ENCODE measurements at regions not wholly inside any gene's neighbourhood (a gene's known extent, or its start where the extent isn't known, plus 50 kb on each side); places are given as distances from the start of the nearest gene placed in this dataset.

- DNase-seq, result no peak
These were observed 2233.4 kb downstream of the ARAP2 start for GRCh38 chr4:34010751-34011519.

GRCh38 chr4:34035225-34035624 lies 2209.1 kb downstream of the ARAP2 start:
- DNase-seq, result no peak

- DNase-seq, result no peak
These were observed 2207.0 kb downstream of the ARAP2 start for GRCh38 chr4:34037280-34037679.

GRCh38 chr4:34039766-34040165 lies 2204.5 kb downstream of the ARAP2 start:
- no peak for DNase-seq

GRCh38 chr4:34043131-34043530 lies 2201.2 kb downstream of the ARAP2 start:
- DNase-seq, result no peak

DNA sequence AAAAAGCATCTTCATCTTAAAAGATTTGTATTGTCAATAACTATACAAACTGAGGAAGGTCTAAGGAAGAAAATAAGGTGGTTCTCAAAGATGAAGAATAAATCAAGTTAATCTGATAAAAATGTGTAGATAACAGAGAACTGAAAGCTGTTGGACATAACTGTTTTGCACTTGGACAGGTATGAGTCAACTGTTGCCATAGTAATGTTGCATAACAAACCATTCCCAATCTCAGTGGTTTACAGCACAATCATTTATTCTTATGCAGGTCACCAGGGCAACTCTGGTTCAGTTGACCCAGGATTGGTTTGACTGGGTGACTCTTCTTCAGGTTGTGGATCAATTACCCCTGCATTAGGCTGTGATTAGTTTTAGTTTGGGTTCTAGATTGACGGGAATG lies 2197.7 kb downstream of the ARAP2 start:
- no peak for DNase-seq

- no peak for DNase-seq
These were observed 2197.0 kb downstream of the ARAP2 start for GRCh38 chr4:34047363-34047762.

DNA sequence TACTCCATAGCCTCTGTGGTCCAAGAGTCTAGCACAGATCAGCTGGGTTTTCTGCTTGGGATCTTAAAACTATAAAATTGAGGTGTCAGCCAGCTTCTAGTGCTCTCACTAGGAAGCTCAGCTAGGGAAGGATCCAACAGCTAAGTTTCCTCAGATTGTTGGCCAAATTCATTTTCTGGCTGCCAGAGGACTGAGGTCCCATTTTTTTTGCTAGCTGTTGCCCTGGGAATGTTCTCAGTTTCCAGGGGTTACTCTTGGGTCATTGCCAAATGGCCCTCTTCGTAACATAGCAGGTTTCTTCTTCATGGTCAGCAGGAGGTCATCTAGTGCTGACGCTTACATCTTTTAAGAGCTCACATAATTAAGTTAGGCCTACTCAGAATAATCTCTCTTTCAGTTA lies 2178.2 kb downstream of the ARAP2 start:
- DNase-seq, result no peak

DNA sequence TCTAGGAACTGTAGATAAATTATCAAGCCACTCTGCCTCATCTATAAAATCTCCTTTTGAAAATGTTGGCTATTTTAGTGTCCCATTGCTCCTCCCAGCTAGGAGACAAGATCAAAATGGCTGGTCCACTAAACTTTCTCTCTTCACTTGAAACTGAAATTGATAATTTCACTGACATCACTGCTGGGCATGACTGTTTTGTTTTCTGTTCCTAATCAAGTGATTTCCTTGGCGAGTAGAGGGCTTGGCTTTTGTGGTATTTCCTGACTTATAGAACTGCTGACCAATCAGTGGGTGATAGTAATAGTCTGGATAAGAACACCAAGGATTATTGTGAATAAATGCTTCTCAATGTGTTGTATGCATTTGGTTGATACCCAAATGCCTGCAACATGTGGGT lies 2152.9 kb downstream of the ARAP2 start:
- DNase-seq, result no peak

GRCh38 chr4:34094114-34094513 lies 2150.2 kb downstream of the ARAP2 start:
- no peak for DNase-seq

GRCh38 chr4:34105311-34105710 lies 2139.0 kb downstream of the ARAP2 start:
- no peak for DNase-seq

GRCh38 chr4:34108391-34108790 lies 2135.9 kb downstream of the ARAP2 start:
- DNase-seq, result no peak

- no peak for DNase-seq
These were observed 2131.7 kb downstream of the ARAP2 start for GRCh38 chr4:34112573-34112972.

GRCh38 chr4:34138385-34138784 lies 2105.9 kb downstream of the ARAP2 start:
- no peak for DNase-seq

DNA sequence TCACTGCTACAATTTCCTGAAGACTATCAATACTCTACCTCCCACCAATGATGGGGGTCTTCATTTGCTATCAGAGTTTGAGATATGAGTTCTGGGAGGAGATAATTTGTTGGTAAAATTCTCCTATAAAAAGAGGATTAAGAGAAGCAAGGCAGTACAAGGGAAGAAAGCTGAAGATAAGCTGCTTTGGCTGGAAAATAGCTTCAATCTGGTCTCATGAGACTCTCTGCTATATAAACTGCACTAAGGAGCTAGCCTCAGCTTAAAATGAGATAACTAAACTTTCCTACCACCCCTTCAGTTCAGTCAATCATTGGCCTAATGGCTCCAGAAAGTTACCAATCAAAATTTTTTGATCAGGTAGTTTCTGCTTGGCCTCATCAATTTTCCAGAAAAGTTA lies 2105.0 kb downstream of the ARAP2 start:
- no peak for DNase-seq

GRCh38 chr4:34148322-34148908 lies 2095.9 kb downstream of the ARAP2 start:
- DNase-seq, result no peak

GRCh38 chr4:34157547-34157946 lies 2086.8 kb downstream of the ARAP2 start:
- DNase-seq, result no peak

GRCh38 chr4:34158878-34159277 lies 2085.4 kb downstream of the ARAP2 start:
- DNase-seq, result no peak

- DNase-seq, result no peak
These were observed 2073.4 kb downstream of the ARAP2 start for GRCh38 chr4:34170946-34171345.

GRCh38 chr4:34176609-34177008 lies 2067.7 kb downstream of the ARAP2 start:
- no peak for DNase-seq

DNA sequence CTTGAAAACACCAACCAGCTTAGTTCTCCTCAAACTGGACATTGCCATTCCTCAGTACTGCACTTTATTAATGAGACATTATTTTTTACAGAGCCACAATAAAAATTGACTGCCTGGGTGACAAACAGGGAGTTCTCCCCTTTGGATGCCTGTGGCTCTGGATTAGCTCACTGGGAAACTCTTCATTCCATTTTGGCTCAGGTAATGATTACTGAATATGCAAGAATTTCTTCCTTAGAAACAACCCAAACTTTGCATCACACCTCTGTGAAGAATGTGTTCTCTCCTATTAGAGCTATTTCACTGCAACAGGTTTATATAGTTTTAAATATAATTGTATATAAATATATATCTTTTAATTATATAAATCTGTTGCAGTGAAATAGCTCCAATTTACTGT lies 2065.8 kb downstream of the ARAP2 start:
- DNase-seq, result no peak

DNA sequence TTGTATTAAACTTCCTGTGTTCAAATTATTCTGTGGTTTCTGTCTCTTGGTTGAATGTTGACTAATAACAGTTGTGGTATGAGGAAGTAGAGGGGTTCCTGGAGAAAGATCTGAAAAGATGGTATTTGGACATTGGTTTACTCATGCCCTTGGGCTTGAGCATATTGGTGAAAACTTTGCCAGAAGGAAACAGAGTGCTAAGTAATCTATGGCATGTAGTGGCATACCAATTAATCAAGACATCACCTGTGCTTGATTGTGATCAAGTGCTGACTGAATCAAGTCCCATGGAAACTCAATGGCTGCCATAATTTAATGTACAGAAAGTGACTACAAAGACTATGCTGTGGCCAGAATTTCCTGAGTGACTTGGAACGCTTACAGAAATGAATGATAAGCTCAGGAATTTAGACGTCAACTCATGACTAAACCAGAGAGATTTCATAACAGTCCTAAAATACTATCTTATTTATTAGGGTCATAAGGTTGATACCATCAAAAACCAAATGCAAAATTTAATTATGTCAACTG lies 2062.9 kb downstream of the ARAP2 start:
- no peak for DNase-seq

GRCh38 chr4:34181891-34182290 lies 2062.4 kb downstream of the ARAP2 start:
- DNase-seq, result no peak

DNA sequence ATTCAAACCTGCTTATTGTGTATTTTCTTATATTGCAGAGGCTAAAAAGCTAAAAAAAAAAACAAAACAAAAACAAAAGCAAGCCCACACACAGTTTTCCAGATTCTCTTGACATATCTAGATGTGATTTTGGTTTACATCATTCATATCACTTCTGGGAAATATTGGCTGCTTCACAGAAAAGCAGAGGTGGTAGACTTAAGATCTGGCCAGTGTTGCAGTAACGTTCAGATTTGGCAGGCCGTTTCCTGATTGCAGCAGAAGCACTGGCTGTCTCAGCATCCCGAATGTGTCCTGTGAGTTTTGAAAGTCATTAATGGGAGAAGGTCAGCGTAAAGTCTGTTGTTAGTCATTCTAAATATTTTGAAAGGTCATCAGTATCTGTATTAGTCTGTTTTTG lies 2062.0 kb downstream of the ARAP2 start:
- no peak for DNase-seq

GRCh38 chr4:34183926-34184325 lies 2060.4 kb downstream of the ARAP2 start:
- DNase-seq, result no peak

Data from eye (tissue), 1 donor.